Activated CD8-positive, alpha-beta memory T cell treated with anti-CD3 and anti-CD28 coated beads, Interleukin-2, amount 10 ng/mL, durations not matched to agents 7 days and 5 days (primary cell): ENCODE measurements at regions not wholly inside any gene's neighbourhood (a gene's known extent, or its start where the extent isn't known, plus 50 kb on each side); places are given as distances from the start of the nearest gene placed in this dataset.

Experiments
- ATAC-seq: fragments of 150-1000 bp; cut with Tn5 transposase; one replicate; pipeline ENCODE4 v1.10.0; 2021; ENCODE audit warnings: moderate library complexity
- CTCF ChIA-PET: fragments of 350-600 bp; sonication (Branson Sonifier 250); formaldehyde crosslinking; loops from one replicate; lab custom pipeline; 2021; ENCODE audit warnings: antibody characterized with exemption; lab: Charles Lee
- DNase-seq: peaks from one replicate; pipeline ENCODE4 v3.0.0-alpha.2; 2020
- H3K27ac Mint-ChIP-seq: one replicate; pipeline ENCODE4 v1.8.0; 2021; ENCODE audit warnings: mild to moderate bottlenecking, mixed read lengths
- H3K27me3 Mint-ChIP-seq: one replicate; pipeline ENCODE4 v1.8.0; 2021; ENCODE audit warnings: mixed read lengths
- H3K36me3 Mint-ChIP-seq: one replicate; pipeline ENCODE4 v1.8.0; 2021; ENCODE audit warnings: mild to moderate bottlenecking, mixed read lengths
- H3K4me1 Mint-ChIP-seq: one replicate; pipeline ENCODE4 v1.8.0; 2021; ENCODE audit warnings: mixed read lengths
- H3K4me3 Mint-ChIP-seq: one replicate; pipeline ENCODE4 v1.8.0; 2021; ENCODE audit warnings: mild to moderate bottlenecking, moderate library complexity, mixed read lengths
- H3K9me3 Mint-ChIP-seq: one replicate; pipeline ENCODE4 v1.8.0; 2022; ENCODE audit warnings: low read depth, mixed read lengths

- Mint-ChIP-seq H3K27me3 (peaks cover 3% of the 10 kb centered on the region), H3K36me3 (no peaks in the 10 kb centered on the region), H3K4me1 (peaks cover 7% of the 10 kb centered on the region), H3K4me3 (no peak overlapping the region), H3K9me3 (no peaks in the 10 kb centered on the region), H3K27ac (no peak overlapping the region)
- DNase-seq, result no peak
- no peak for ATAC-seq
- CTCF ChIA-PET, result interaction anchor here (1.1 kb wide), 1 partner anchor 30 kb away, joined by 4 read pairs; no protein-coding TSS in a partner anchor
Observed at GRCh38 chr10:79005126-79005810, 63.5 kb upstream of the ZMIZ1 start.

- ATAC-seq (no peak), DNase-seq (no peak)
- no peak overlapping the region for H3K4me3 Mint-ChIP-seq
- H3K9me3 Mint-ChIP-seq, result no peaks in the 10 kb centered on the region
- no peaks in the 10 kb centered on the region for H3K36me3 Mint-ChIP-seq
- H3K27ac Mint-ChIP-seq, result no peak overlapping the region
- H3K4me1 Mint-ChIP-seq, result no peaks in the 10 kb centered on the region
- CTCF ChIA-PET, result no interaction called here
- H3K27me3 Mint-ChIP-seq, result no peaks in the 10 kb centered on the region
Observed at GRCh38 chr10:79007018-79007417, 61.7 kb upstream of the ZMIZ1 start.

GRCh38 chr10:79007421-79008319 lies 61.1 kb upstream of the ZMIZ1 start:
- DNase-seq, result no peak
- no peaks in the 10 kb centered on the region for H3K4me1 Mint-ChIP-seq
- no peak overlapping the region for H3K27ac Mint-ChIP-seq
- no peaks in the 10 kb centered on the region for H3K36me3 Mint-ChIP-seq
- CTCF ChIA-PET, result no interaction called here
- no peaks in the 10 kb centered on the region for H3K9me3 Mint-ChIP-seq
- peaks cover 3% of the 10 kb centered on the region for H3K27me3 Mint-ChIP-seq
- no peak for ATAC-seq
- H3K4me3 Mint-ChIP-seq, result no peak overlapping the region

GRCh38 chr10:79009145-79009544 lies 59.6 kb upstream of the ZMIZ1 start:
- no peak overlapping the region for H3K4me3 Mint-ChIP-seq
- H3K27ac Mint-ChIP-seq, result no peak overlapping the region
- DNase-seq, result no peak
- no peaks in the 10 kb centered on the region for H3K4me1 Mint-ChIP-seq
- CTCF ChIA-PET, result interaction anchor here (1.0 kb wide), 1 partner anchor 19 kb away, joined by 6 read pairs; no protein-coding TSS in a partner anchor
- H3K27me3 Mint-ChIP-seq, result peaks cover 5% of the 10 kb centered on the region
- no peak for ATAC-seq
- H3K36me3 Mint-ChIP-seq, result no peaks in the 10 kb centered on the region
- no peaks in the 10 kb centered on the region for H3K9me3 Mint-ChIP-seq

GRCh38 chr10:79012567-79012966 lies 56.2 kb upstream of the ZMIZ1 start:
- ATAC-seq (no peak), DNase-seq (no peak)
- no peaks in the 10 kb centered on the region for H3K9me3 Mint-ChIP-seq
- CTCF ChIA-PET, result interaction anchor here (1.8 kb wide), 1 partner anchor 183 kb away, joined by 5 read pairs; no protein-coding TSS in a partner anchor
- no peaks in the 10 kb centered on the region for H3K4me1 Mint-ChIP-seq
- H3K27me3 Mint-ChIP-seq, result peaks cover 10% of the 10 kb centered on the region
- no peak overlapping the region for H3K4me3 Mint-ChIP-seq
- no peak overlapping the region for H3K27ac Mint-ChIP-seq
- no peaks in the 10 kb centered on the region for H3K36me3 Mint-ChIP-seq

GRCh38 chr10:79013406-79013987 lies 55.3 kb upstream of the ZMIZ1 start:
- CTCF ChIA-PET, result interaction anchor here (1.8 kb wide), 1 partner anchor 182 kb away, joined by 5 read pairs; no protein-coding TSS in a partner anchor
- peaks cover 10% of the 10 kb centered on the region for H3K27me3 Mint-ChIP-seq
- no peak for ATAC-seq
- H3K36me3 Mint-ChIP-seq, result no peaks in the 10 kb centered on the region
- no peak overlapping the region for H3K4me3 Mint-ChIP-seq
- no peak for DNase-seq
- H3K4me1 Mint-ChIP-seq, result no peaks in the 10 kb centered on the region
- H3K9me3 Mint-ChIP-seq, result no peaks in the 10 kb centered on the region
- no peak overlapping the region for H3K27ac Mint-ChIP-seq

- H3K9me3 Mint-ChIP-seq, result no peaks in the 10 kb centered on the region
- H3K36me3 Mint-ChIP-seq, result no peaks in the 10 kb centered on the region
- ATAC-seq, result no peak
- H3K4me3 Mint-ChIP-seq, result no peak overlapping the region
- H3K4me1 Mint-ChIP-seq, result no peaks in the 10 kb centered on the region
- CTCF ChIA-PET, result no interaction called here
- H3K27ac Mint-ChIP-seq, result no peak overlapping the region
- no peak for DNase-seq
- H3K27me3 Mint-ChIP-seq, result peaks cover 10% of the 10 kb centered on the region
Observed at GRCh38 chr10:79014796-79015195, 54.0 kb upstream of the ZMIZ1 start.

GRCh38 chr10:79017882-79018520 lies 50.8 kb upstream of the ZMIZ1 start:
- CTCF ChIA-PET, result interaction anchor here (1.2 kb wide), 1 partner anchor 30 kb away, joined by 4 read pairs; no protein-coding TSS in a partner anchor
- Mint-ChIP-seq H3K4me3 (no peak overlapping the region), H3K27me3 (peaks cover 5% of the 10 kb centered on the region), H3K27ac (no peak overlapping the region), H3K9me3 (no peaks in the 10 kb centered on the region), H3K36me3 (no peaks in the 10 kb centered on the region), H3K4me1 (no peaks in the 10 kb centered on the region)
- DNase-seq (no peak), ATAC-seq (no peak)

- Mint-ChIP-seq H3K9me3 (no peaks in the 10 kb centered on the region), H3K27ac (no peak overlapping the region), H3K4me1 (no peaks in the 10 kb centered on the region), H3K27me3 (peaks cover 5% of the 10 kb centered on the region), H3K36me3 (no peaks in the 10 kb centered on the region), H3K4me3 (no peak overlapping the region)
- DNase-seq (no peak), ATAC-seq (no peak)
- CTCF ChIA-PET, result interaction anchor here (1.2 kb wide), 1 partner anchor 29 kb away, joined by 4 read pairs; no protein-coding TSS in a partner anchor
Observed at GRCh38 chr10:79018521-79019011, 50.2 kb upstream of the ZMIZ1 start.
